HG02938 (cell line): ENCODE measurements at regions not wholly inside any gene's neighbourhood (a gene's known extent, or its start where the extent isn't known, plus 50 kb on each side); places are given as distances from the start of the nearest gene placed in this dataset.
"Not testable (repeated sequence)": the region's sequence is repeated elsewhere in the genome, so short reads cannot be mapped to it uniquely, and the experiment has no call there.

ENCODE experiments used
- ATAC-seq: cut with Tn5 transposase; IDR thresholded peaks from one replicate; pipeline ENCODE4 v1.9.1; 2021; ENCODE audit warnings: mild to moderate bottlenecking, moderate library complexity; ENCODE audit not compliant: unreplicated experiment

GRCh38 chr16:13453325-13453724, 466.6 kb upstream of the ERCC4 start:
- ATAC-seq, result no peak

GRCh38 chr16:13453938-13454553, 465.9 kb upstream of the ERCC4 start:
- ATAC-seq, result no peak

- ATAC-seq, result no peak
These were observed 456.3 kb upstream of the ERCC4 start for GRCh38 chr16:13463619-13464018.

- no peak for ATAC-seq
These were observed 448.9 kb upstream of the ERCC4 start for GRCh38 chr16:13471036-13471435.

GRCh38 chr16:13478991-13479390, 441.0 kb upstream of the ERCC4 start:
- no peak for ATAC-seq

GRCh38 chr16:13479549-13479948, 440.4 kb upstream of the ERCC4 start:
- ATAC-seq, result no peak

GRCh38 chr16:13480801-13481200, 439.2 kb upstream of the ERCC4 start:
- ATAC-seq, result no peak

- no peak for ATAC-seq
These were observed 436.8 kb upstream of the ERCC4 start for GRCh38 chr16:13483121-13483520.

- ATAC-seq, result not testable (repeated sequence)
These were observed 430.5 kb upstream of the ERCC4 start for GRCh38 chr16:13489416-13489815.

GRCh38 chr16:13492046-13492445, 427.9 kb upstream of the ERCC4 start:
- ATAC-seq, result no peak

- ATAC-seq, result no peak
These were observed 415.9 kb upstream of the ERCC4 start for GRCh38 chr16:13503960-13504635.

GRCh38 chr16:13507530-13507929, 412.4 kb upstream of the ERCC4 start:
- no peak for ATAC-seq

GRCh38 chr16:13510425-13511151, 409.4 kb upstream of the ERCC4 start:
- no peak for ATAC-seq

- no peak for ATAC-seq
These were observed 402.1 kb upstream of the ERCC4 start for GRCh38 chr16:13517841-13518240.

- ATAC-seq, result no peak
These were observed 400.1 kb upstream of the ERCC4 start for GRCh38 chr16:13519871-13520270.

- ATAC-seq, result no peak
These were observed 398.6 kb upstream of the ERCC4 start for GRCh38 chr16:13521356-13521755.

GRCh38 chr16:13527332-13527731, 392.6 kb upstream of the ERCC4 start:
- no peak for ATAC-seq

- ATAC-seq, result no peak
These were observed 391.3 kb upstream of the ERCC4 start for GRCh38 chr16:13528691-13529090.

- ATAC-seq, result no peak
These were observed 390.6 kb upstream of the ERCC4 start for GRCh38 chr16:13529193-13529982.

GRCh38 chr16:13540771-13541170, 379.2 kb upstream of the ERCC4 start:
- ATAC-seq, result no peak

- ATAC-seq, result no peak
These were observed 377.7 kb upstream of the ERCC4 start for GRCh38 chr16:13542284-13542683.
